ENCODE measurements at regions not wholly inside any gene's neighbourhood (a gene's known extent, or its start where the extent isn't known, plus 50 kb on each side); places are given as distances from the start of the nearest gene placed in this dataset.

- CTCF ChIA-PET (ENCODE audit: unreplicated experiment): no interaction called here
- no TSS peak for BruUV-seq (replicated peaks)
Measured at GRCh38 chr12:34601689-34602088, 579.4 kb downstream of the ALG10 start.

GRCh38 chr12:34602213-34602940, 580.1 kb downstream of the ALG10 start:
- H3K4me3 ChIP-seq (ENCODE audit: low read depth, low read length, poor library complexity, severe bottlenecking): no peak overlapping the region
- H3K9me2 ChIP-seq (ENCODE audit: insufficient read depth, low read length): no peaks in the 10 kb centered on the region
- no peaks in the 10 kb centered on the region for H3K9me3 ChIP-seq (ENCODE audit: low read length)
- ChIA-PET POLR2A (no interaction called here), CTCF (ENCODE audit: unreplicated experiment) (no interaction called here)
- no TSS peak for BruUV-seq (replicated peaks)
- no peak for DNase-seq (ENCODE audit: low spot score)
- no peak overlapping the region for H2AFZ ChIP-seq (ENCODE audit: low read length)
- H3K79me2 ChIP-seq (ENCODE audit: insufficient read depth, low read depth, low read length): no peaks in the 10 kb centered on the region
- intact Hi-C loops (cut with micrococcal nuclease; ENCODE audit: unreplicated experiment): no loop called here
- no peaks in the 10 kb centered on the region for H3K36me3 ChIP-seq (ENCODE audit: insufficient read depth, low read length)
- no peak overlapping the region for H3K27ac ChIP-seq (ENCODE audit: low read depth, low read length, poor library complexity, severe bottlenecking)
- no peak for TF ChIP-seq CTCF (conservative IDR thresholded peaks at IDR 0.05; ENCODE audit: low read length)
- no peak for TF ChIP-seq EZH2phosphoT487 (IDR thresholded peaks at IDR 0.05; ENCODE audit: borderline replicate concordance, low read depth, low read length)
- no peak overlapping the region for H3K4me2 ChIP-seq (ENCODE audit: low read length)
- H4K20me1 ChIP-seq (ENCODE audit: insufficient read depth, low read length): no peaks in the 10 kb centered on the region
- H3K4me1 ChIP-seq (ENCODE audit: insufficient read depth, low read length, poor library complexity, severe bottlenecking): no peaks in the 10 kb centered on the region

More at GRCh38 chr12:34601689-34602088, 579.4 kb downstream of the ALG10 start:
- H3K4me1 ChIP-seq (ENCODE audit: insufficient read depth, low read length, poor library complexity, severe bottlenecking): no peaks in the 10 kb centered on the region
- no peaks in the 10 kb centered on the region for H3K9me3 ChIP-seq (ENCODE audit: low read length)
- no peaks in the 10 kb centered on the region for H3K36me3 ChIP-seq (ENCODE audit: insufficient read depth, low read length)
- intact Hi-C loops (cut with micrococcal nuclease; ENCODE audit: unreplicated experiment): no loop called here
- H2AFZ ChIP-seq (ENCODE audit: low read length): no peak overlapping the region
- no peak overlapping the region for H3K4me3 ChIP-seq (ENCODE audit: low read depth, low read length, poor library complexity, severe bottlenecking)
- no peaks in the 10 kb centered on the region for H3K79me2 ChIP-seq (ENCODE audit: insufficient read depth, low read depth, low read length)
- no peak overlapping the region for H3K27ac ChIP-seq (ENCODE audit: low read depth, low read length, poor library complexity, severe bottlenecking)
- no peak for DNase-seq (ENCODE audit: low spot score)
- no peak for TF ChIP-seq CTCF (conservative IDR thresholded peaks at IDR 0.05; ENCODE audit: low read length)
- no peak for TF ChIP-seq EZH2phosphoT487 (IDR thresholded peaks at IDR 0.05; ENCODE audit: borderline replicate concordance, low read depth, low read length)
- no peaks in the 10 kb centered on the region for H4K20me1 ChIP-seq (ENCODE audit: insufficient read depth, low read length)
- POLR2A ChIA-PET: no interaction called here
- no peak overlapping the region for H3K4me2 ChIP-seq (ENCODE audit: low read length)
- no peaks in the 10 kb centered on the region for H3K9me2 ChIP-seq (ENCODE audit: insufficient read depth, low read length)

GRCh38 chr12:34603382-34604035, 581.2 kb downstream of the ALG10 start:
- H4K20me1 ChIP-seq (ENCODE audit: insufficient read depth, low read length): no peaks in the 10 kb centered on the region
- no peaks in the 10 kb centered on the region for H3K36me3 ChIP-seq (ENCODE audit: insufficient read depth, low read length)
- BruUV-seq (replicated peaks): no TSS peak
- no peaks in the 10 kb centered on the region for H3K9me2 ChIP-seq (ENCODE audit: insufficient read depth, low read length)
- no peaks in the 10 kb centered on the region for H3K9me3 ChIP-seq (ENCODE audit: low read length)
- DNase-seq (ENCODE audit: low spot score): no peak
- intact Hi-C loops (cut with micrococcal nuclease; ENCODE audit: unreplicated experiment): no loop called here
- H3K4me2 ChIP-seq (ENCODE audit: low read length): no peak overlapping the region
- ChIA-PET CTCF (ENCODE audit: unreplicated experiment) (no interaction called here), POLR2A (no interaction called here)
- no peak overlapping the region for H2AFZ ChIP-seq (ENCODE audit: low read length)
- no peaks in the 10 kb centered on the region for H3K79me2 ChIP-seq (ENCODE audit: insufficient read depth, low read depth, low read length)
- no peak for TF ChIP-seq EZH2phosphoT487 (IDR thresholded peaks at IDR 0.05; ENCODE audit: borderline replicate concordance, low read depth, low read length)
- TF ChIP-seq CTCF (conservative IDR thresholded peaks at IDR 0.05; ENCODE audit: low read length): no peak
- H3K4me3 ChIP-seq (ENCODE audit: low read depth, low read length, poor library complexity, severe bottlenecking): no peak overlapping the region
- no peaks in the 10 kb centered on the region for H3K4me1 ChIP-seq (ENCODE audit: insufficient read depth, low read length, poor library complexity, severe bottlenecking)
- H3K27ac ChIP-seq (ENCODE audit: low read depth, low read length, poor library complexity, severe bottlenecking): no peak overlapping the region

All from OCI-LY7 (cell line).